ENCODE measurements at regions not wholly inside any gene's neighbourhood (a gene's known extent, or its start where the extent isn't known, plus 50 kb on each side); places are given as distances from the start of the nearest gene placed in this dataset.

DNA sequence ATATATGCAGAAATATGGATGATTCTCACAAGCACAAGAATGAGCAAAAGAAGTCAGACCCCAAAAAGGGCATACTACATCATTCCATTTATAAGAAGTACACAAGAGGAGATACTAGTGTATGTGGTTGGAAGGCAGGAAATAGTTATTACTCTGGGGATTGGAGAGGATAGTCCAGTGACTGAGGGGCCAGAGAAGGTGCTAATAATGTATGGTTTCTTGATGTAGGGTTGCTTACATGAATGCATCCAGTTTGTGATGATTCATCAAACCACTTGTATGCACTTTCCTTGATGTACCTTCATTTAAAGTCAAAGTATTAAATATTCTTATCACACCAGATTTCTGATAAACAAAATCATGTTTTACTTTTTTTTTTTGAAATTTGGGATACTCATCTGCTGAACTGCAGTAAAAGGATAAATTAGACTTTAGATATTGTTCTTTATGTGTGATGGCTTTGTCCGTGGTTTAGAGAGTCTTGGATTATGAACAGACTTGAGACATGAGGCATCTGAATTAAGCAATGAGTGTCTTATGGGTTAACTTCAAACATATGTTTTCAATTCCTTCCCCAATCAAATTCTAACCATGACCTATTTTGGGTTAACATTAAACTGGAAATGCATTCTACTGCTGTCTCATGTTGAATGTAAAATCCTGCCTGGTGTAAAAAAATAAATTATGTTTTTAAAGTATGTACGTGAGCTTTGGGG lies 171.2 kb downstream of the SEMA6D start:
- TF ChIP-seq, protein P1, sequence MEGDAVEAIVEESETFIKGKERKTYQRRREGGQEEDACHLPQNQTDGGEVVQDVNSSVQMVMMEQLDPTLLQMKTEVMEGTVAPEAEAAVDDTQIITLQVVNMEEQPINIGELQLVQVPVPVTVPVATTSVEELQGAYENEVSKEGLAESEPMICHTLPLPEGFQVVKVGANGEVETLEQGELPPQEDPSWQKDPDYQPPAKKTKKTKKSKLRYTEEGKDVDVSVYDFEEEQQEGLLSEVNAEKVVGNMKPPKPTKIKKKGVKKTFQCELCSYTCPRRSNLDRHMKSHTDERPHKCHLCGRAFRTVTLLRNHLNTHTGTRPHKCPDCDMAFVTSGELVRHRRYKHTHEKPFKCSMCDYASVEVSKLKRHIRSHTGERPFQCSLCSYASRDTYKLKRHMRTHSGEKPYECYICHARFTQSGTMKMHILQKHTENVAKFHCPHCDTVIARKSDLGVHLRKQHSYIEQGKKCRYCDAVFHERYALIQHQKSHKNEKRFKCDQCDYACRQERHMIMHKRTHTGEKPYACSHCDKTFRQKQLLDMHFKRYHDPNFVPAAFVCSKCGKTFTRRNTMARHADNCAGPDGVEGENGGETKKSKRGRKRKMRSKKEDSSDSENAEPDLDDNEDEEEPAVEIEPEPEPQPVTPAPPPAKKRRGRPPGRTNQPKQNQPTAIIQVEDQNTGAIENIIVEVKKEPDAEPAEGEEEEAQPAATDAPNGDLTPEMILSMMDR (IDR thresholded peaks at IDR 0.05): no peak
- TF ChIP-seq, protein P2, sequence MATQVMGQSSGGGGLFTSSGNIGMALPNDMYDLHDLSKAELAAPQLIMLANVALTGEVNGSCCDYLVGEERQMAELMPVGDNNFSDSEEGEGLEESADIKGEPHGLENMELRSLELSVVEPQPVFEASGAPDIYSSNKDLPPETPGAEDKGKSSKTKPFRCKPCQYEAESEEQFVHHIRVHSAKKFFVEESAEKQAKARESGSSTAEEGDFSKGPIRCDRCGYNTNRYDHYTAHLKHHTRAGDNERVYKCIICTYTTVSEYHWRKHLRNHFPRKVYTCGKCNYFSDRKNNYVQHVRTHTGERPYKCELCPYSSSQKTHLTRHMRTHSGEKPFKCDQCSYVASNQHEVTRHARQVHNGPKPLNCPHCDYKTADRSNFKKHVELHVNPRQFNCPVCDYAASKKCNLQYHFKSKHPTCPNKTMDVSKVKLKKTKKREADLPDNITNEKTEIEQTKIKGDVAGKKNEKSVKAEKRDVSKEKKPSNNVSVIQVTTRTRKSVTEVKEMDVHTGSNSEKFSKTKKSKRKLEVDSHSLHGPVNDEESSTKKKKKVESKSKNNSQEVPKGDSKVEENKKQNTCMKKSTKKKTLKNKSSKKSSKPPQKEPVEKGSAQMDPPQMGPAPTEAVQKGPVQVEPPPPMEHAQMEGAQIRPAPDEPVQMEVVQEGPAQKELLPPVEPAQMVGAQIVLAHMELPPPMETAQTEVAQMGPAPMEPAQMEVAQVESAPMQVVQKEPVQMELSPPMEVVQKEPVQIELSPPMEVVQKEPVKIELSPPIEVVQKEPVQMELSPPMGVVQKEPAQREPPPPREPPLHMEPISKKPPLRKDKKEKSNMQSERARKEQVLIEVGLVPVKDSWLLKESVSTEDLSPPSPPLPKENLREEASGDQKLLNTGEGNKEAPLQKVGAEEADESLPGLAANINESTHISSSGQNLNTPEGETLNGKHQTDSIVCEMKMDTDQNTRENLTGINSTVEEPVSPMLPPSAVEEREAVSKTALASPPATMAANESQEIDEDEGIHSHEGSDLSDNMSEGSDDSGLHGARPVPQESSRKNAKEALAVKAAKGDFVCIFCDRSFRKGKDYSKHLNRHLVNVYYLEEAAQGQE (IDR thresholded peaks at IDR 0.05; ENCODE audit: insufficient read depth in 1 of 2, low read depth in 2 of 2, low read length in 1 of 2): no peak
- TF ChIP-seq POLR2AphosphoS5 (IDR thresholded peaks at IDR 0.05; ENCODE audit: low read depth, low read length) (no peak), TCF7L2 (IDR thresholded peaks at IDR 0.05; ENCODE audit: low read depth, low read length) (no peak), SIN3A (IDR thresholded peaks at IDR 0.05; ENCODE audit: borderline replicate concordance, insufficient read depth, low read depth, low read length) (no peak)
